MM.1S (cell line): ENCODE measurements at regions not wholly inside any gene's neighbourhood (a gene's known extent, or its start where the extent isn't known, plus 50 kb on each side); places are given as distances from the start of the nearest gene placed in this dataset.

Source experiments
- DNase-seq: peaks from one replicate; pipeline ENCODE4 v3.0.0-alpha.2; 2015
- H2AFZ ChIP-seq: fragments of 300-600 bp; sonication (generic); 2 replicates; pipeline ENCODE4 v1.6.0; 2016; ENCODE audit warnings: antibody characterized with exemption, low read length
- H3F3A ChIP-seq: fragments of 300-600 bp; sonication (generic); 2 replicates; pipeline ENCODE4 v1.6.1; 2016; ENCODE audit warnings: mild to moderate bottlenecking, antibody characterized with exemption, low read length, moderate library complexity, mixed read lengths; ENCODE audit not compliant: insufficient read depth
- H3K27ac ChIP-seq: fragments of 300-600 bp; sonication (generic); 2 replicates; pipeline ENCODE4 v1.5.1; 2016; ENCODE audit warnings: mild to moderate bottlenecking, low read length
- H3K27me3 ChIP-seq: fragments of 300-600 bp; sonication (generic); replicated peaks from 2 replicates; pipeline ENCODE4 v1.6.0; 2016; ENCODE audit warnings: low read length; ENCODE audit not compliant: insufficient read depth
- H3K36me3 ChIP-seq: fragments of 300-600 bp; sonication (generic); replicated peaks from 2 replicates; pipeline ENCODE4 v1.6.1; 2016; ENCODE audit warnings: mild to moderate bottlenecking, low read length, mixed read lengths; ENCODE audit not compliant: insufficient read depth
- H3K4me1 ChIP-seq: fragments of 300-600 bp; sonication (generic); 2 replicates; pipeline ENCODE4 v1.6.1; 2016; ENCODE audit warnings: low read length, mixed read lengths
- H3K4me2 ChIP-seq: fragments of 300-600 bp; sonication (generic); 2 replicates; pipeline ENCODE4 v1.6.0; 2016; ENCODE audit warnings: low read depth, low read length
- H3K4me3 ChIP-seq: fragments of 300-600 bp; sonication (generic); 2 replicates; pipeline ENCODE4 v1.5.1; 2016; ENCODE audit warnings: low read length, mixed read lengths
- H3K79me2 ChIP-seq: fragments of 300-600 bp; sonication (generic); 2 replicates; pipeline ENCODE4 v1.6.1; 2016; ENCODE audit warnings: mixed run types, low read length, mixed read lengths
- H3K9ac ChIP-seq: fragments of 300-600 bp; sonication (generic); 2 replicates; pipeline ENCODE4 v1.6.1; 2016; ENCODE audit warnings: low read length, mixed read lengths
- H3K9me2 ChIP-seq: fragments of 300-600 bp; sonication (generic); replicated peaks from 2 replicates; pipeline ENCODE4 v1.6.1; 2016; ENCODE audit warnings: mild to moderate bottlenecking, low read length, mixed read lengths; ENCODE audit not compliant: insufficient read depth
- H3K9me3 ChIP-seq: fragments of 300-600 bp; sonication (generic); replicated peaks from 2 replicates; pipeline ENCODE4 v1.6.1; 2016; ENCODE audit warnings: mild to moderate bottlenecking, low read length, mixed read lengths; ENCODE audit not compliant: insufficient read depth
- H4K20me1 ChIP-seq: fragments of 300-600 bp; sonication (generic); 2 replicates; pipeline ENCODE4 v1.6.1; 2016; ENCODE audit warnings: mild to moderate bottlenecking, low read length, moderate library complexity, mixed read lengths; ENCODE audit not compliant: insufficient read depth
- CTCF ChIP-seq: fragments of 300-600 bp; sonication (generic); IDR thresholded peaks from 2 replicates; pipeline ENCODE4 v1.5.1; 2016; ENCODE audit warnings: antibody characterized with exemption, low read length, mixed read lengths
- EZH2 ChIP-seq: fragments of 300-600 bp; sonication (generic); optimal IDR thresholded peaks from 2 replicates; pipeline ENCODE3; 2017; ENCODE audit warnings: low read depth, mild to moderate bottlenecking, antibody characterized with exemption, low read length, mixed read lengths
- EZH2phosphoT487 ChIP-seq: fragments of 300-600 bp; sonication (generic); IDR thresholded peaks from 2 replicates; pipeline ENCODE4 v1.6.1; 2018; ENCODE audit warnings: antibody characterized with exemption, low read length

GRCh38 chr13:29909975-29910674, 59.7 kb upstream of the UBL3 start:
- Histone ChIP-seq H3K4me3 (no peak overlapping the region), H3K79me2 (no peaks in the 10 kb centered on the region), H4K20me1 (no peaks in the 10 kb centered on the region), H3K9ac (no peak overlapping the region), H3K9me3 (no peaks in the 10 kb centered on the region), H3K27me3 (no peaks in the 10 kb centered on the region), H3K36me3 (no peaks in the 10 kb centered on the region), H3K27ac (no peak overlapping the region), H3K9me2 (no peaks in the 10 kb centered on the region), H3K4me2 (no peak overlapping the region), H2AFZ (no peak overlapping the region), H3K4me1 (no peaks in the 10 kb centered on the region), H3F3A (no peaks in the 10 kb centered on the region)
- DNase-seq, result no peak
- TF ChIP-seq EZH2 (no peak), EZH2phosphoT487 (no peak), CTCF (no peak)

GRCh38 chr13:29909081-29909730, 58.8 kb upstream of the UBL3 start:
- Histone ChIP-seq H2AFZ (no peak overlapping the region), H4K20me1 (no peaks in the 10 kb centered on the region), H3K4me1 (no peaks in the 10 kb centered on the region), H3K9ac (no peak overlapping the region), H3K36me3 (no peaks in the 10 kb centered on the region), H3F3A (no peaks in the 10 kb centered on the region), H3K9me3 (no peaks in the 10 kb centered on the region), H3K4me2 (no peak overlapping the region), H3K27ac (no peak overlapping the region), H3K79me2 (no peaks in the 10 kb centered on the region), H3K4me3 (no peak overlapping the region), H3K9me2 (no peaks in the 10 kb centered on the region), H3K27me3 (no peaks in the 10 kb centered on the region)
- DNase-seq, result no peak
- TF ChIP-seq EZH2 (no peak), EZH2phosphoT487 (no peak), CTCF (no peak)

- no peak for TF ChIP-seq EZH2phosphoT487
- no peak for TF ChIP-seq EZH2
- no peak for TF ChIP-seq CTCF
- no peaks in the 10 kb centered on the region for H3F3A ChIP-seq
- no peak overlapping the region for H3K4me3 ChIP-seq
- no peaks in the 10 kb centered on the region for H3K79me2 ChIP-seq
- no peak overlapping the region for H3K9ac ChIP-seq
- H4K20me1 ChIP-seq, result no peaks in the 10 kb centered on the region
- H3K4me1 ChIP-seq, result no peaks in the 10 kb centered on the region
- H3K36me3 ChIP-seq, result no peaks in the 10 kb centered on the region
- no peak overlapping the region for H2AFZ ChIP-seq
- H3K4me2 ChIP-seq, result no peak overlapping the region
- no peaks in the 10 kb centered on the region for H3K9me3 ChIP-seq
- no peak overlapping the region for H3K27ac ChIP-seq
- no peak for DNase-seq
- no peaks in the 10 kb centered on the region for H3K27me3 ChIP-seq
- H3K9me2 ChIP-seq, result no peaks in the 10 kb centered on the region
Observed at GRCh38 chr13:29908416-29909080, 58.1 kb upstream of the UBL3 start.
